HG03354 (cell line): ENCODE measurements at regions not wholly inside any gene's neighbourhood (a gene's known extent, or its start where the extent isn't known, plus 50 kb on each side); places are given as distances from the start of the nearest gene placed in this dataset.

ENCODE experiments used
- ATAC-seq: cut with Tn5 transposase; IDR thresholded peaks from one replicate; pipeline ENCODE4 v1.9.1; 2021; ENCODE audit warnings: mild to moderate bottlenecking; ENCODE audit not compliant: unreplicated experiment, poor library complexity, severe bottlenecking

GRCh38 chr6:133583907-133584427 lies 304.9 kb upstream of the TCF21 start:
- no peak for ATAC-seq

- ATAC-seq = no peak
Measured at GRCh38 chr6:133584823-133585222, 304.1 kb upstream of the TCF21 start.

- no peak for ATAC-seq
Measured at GRCh38 chr6:133585978-133586377, 302.9 kb upstream of the TCF21 start.

GRCh38 chr6:133587546-133588160 lies 301.3 kb upstream of the TCF21 start:
- ATAC-seq = no peak

GRCh38 chr6:133590196-133590595 lies 298.7 kb upstream of the TCF21 start:
- no peak for ATAC-seq

- no peak for ATAC-seq
Measured at GRCh38 chr6:133590814-133591213, 298.1 kb upstream of the TCF21 start.

- ATAC-seq = no peak
Measured at GRCh38 chr6:133591275-133591674, 297.6 kb upstream of the TCF21 start.

- no peak for ATAC-seq
Measured at GRCh38 chr6:133594652-133595110, 294.2 kb upstream of the TCF21 start.

- ATAC-seq = no peak
Measured at GRCh38 chr6:133595111-133595761, 293.7 kb upstream of the TCF21 start.

- ATAC-seq = no peak
Measured at GRCh38 chr6:133606852-133607251, 282.1 kb upstream of the TCF21 start.

GRCh38 chr6:133608620-133609019 lies 280.3 kb upstream of the TCF21 start:
- ATAC-seq = no peak

GRCh38 chr6:133609415-133610226 lies 279.3 kb upstream of the TCF21 start:
- no peak for ATAC-seq

GRCh38 chr6:133610227-133610840 lies 278.6 kb upstream of the TCF21 start:
- ATAC-seq = no peak

- ATAC-seq = no peak
Measured at GRCh38 chr6:133610971-133611370, 277.9 kb upstream of the TCF21 start.

- ATAC-seq = no peak
Measured at GRCh38 chr6:133612459-133612858, 276.5 kb upstream of the TCF21 start.

- ATAC-seq = no peak
Measured at GRCh38 chr6:133613211-133613610, 275.7 kb upstream of the TCF21 start.

GRCh38 chr6:133621751-133622150 lies 267.2 kb upstream of the TCF21 start:
- ATAC-seq = no peak

- ATAC-seq = no peak
Measured at GRCh38 chr6:133623065-133623464, 265.8 kb upstream of the TCF21 start.

GRCh38 chr6:133623621-133624020 lies 265.3 kb upstream of the TCF21 start:
- ATAC-seq = no peak

GRCh38 chr6:133626096-133626666 lies 262.7 kb upstream of the TCF21 start:
- no peak for ATAC-seq
